Muscle layer of duodenum (tissue), 2 donors: ENCODE measurements at regions not wholly inside any gene's neighbourhood (a gene's known extent, or its start where the extent isn't known, plus 50 kb on each side); places are given as distances from the start of the nearest gene placed in this dataset.

Experiments
- H3K27ac ChIP-seq: one replicate; pipeline ENCODE4 v1.7.0; 2013; ENCODE audit warnings: mild to moderate bottlenecking, low read length
- H3K27me3 ChIP-seq: one replicate; pipeline ENCODE4 v1.7.0; 2013; ENCODE audit warnings: low read depth, mild to moderate bottlenecking, control low read depth, low read length
- H3K36me3 ChIP-seq, 2 donors: one replicate each; pipeline ENCODE4 v1.7.0; 2013; ENCODE audit warnings: low read length in 2 of 2, control low read depth in 1 of 2, mild to moderate bottlenecking in 1 of 2; ENCODE audit not compliant: insufficient read depth in 2 of 2, control insufficient read depth in 1 of 2
- H3K4me1 ChIP-seq, 2 donors: one replicate each; pipeline ENCODE4 v1.7.0; 2013; ENCODE audit warnings: low read length in 2 of 2, mild to moderate bottlenecking in 2 of 2, control low read depth in 1 of 2, moderate library complexity in 1 of 2; ENCODE audit not compliant: insufficient read depth in 2 of 2, control insufficient read depth in 1 of 2
- H3K4me3 ChIP-seq, 2 donors: one replicate each; pipeline ENCODE4 v1.7.0; 2013; ENCODE audit warnings: low read length in 2 of 2, low read depth in 1 of 2, mild to moderate bottlenecking in 1 of 2
- H3K9me3 ChIP-seq, 2 donors: one replicate each; pipeline ENCODE4 v1.7.0; 2013; ENCODE audit warnings: low read length in 2 of 2, control low read depth in 1 of 2, mild to moderate bottlenecking in 1 of 2; ENCODE audit not compliant: control insufficient read depth in 1 of 2
- donor health status: healthy.

DNA sequence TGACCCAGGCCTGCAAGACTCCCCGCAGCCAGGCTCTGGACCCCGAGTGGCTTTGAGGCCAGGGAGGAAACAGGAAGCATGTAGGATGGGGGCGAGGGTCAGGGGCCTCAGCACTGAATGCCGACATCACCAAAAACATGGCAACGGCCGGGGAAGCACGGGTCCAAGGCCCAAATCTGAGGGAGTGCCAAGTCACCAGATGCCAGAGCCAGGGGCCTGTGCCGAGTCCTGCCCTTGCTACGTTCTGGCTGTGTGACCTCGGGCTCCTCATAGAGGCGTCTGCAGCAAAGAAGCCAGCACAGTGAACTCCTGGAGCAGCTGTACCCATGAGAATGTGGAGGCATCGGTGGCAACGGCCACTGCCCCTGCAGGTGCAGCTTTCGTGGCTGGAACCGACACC, 420.7 kb downstream of the CTTN start:
- H3K4me3 ChIP-seq = no peak overlapping the region
- no peak overlapping the region for H3K27ac ChIP-seq
- H3K27me3 ChIP-seq = no peaks in the 10 kb centered on the region
- no peaks in the 10 kb centered on the region for H3K9me3 ChIP-seq
- no peaks in the 10 kb centered on the region for H3K4me1 ChIP-seq
- no peaks in the 10 kb centered on the region for H3K36me3 ChIP-seq

- Histone ChIP-seq H3K9me3 (no peaks in the 10 kb centered on the region), H3K36me3 (no peaks in the 10 kb centered on the region), H3K27ac (no peak overlapping the region), H3K27me3 (no peaks in the 10 kb centered on the region), H3K4me3 (no peak overlapping the region), H3K4me1 (no peaks in the 10 kb centered on the region)
Measured at GRCh38 chr11:70820311-70820710, 422.0 kb downstream of the CTTN start.

DNA sequence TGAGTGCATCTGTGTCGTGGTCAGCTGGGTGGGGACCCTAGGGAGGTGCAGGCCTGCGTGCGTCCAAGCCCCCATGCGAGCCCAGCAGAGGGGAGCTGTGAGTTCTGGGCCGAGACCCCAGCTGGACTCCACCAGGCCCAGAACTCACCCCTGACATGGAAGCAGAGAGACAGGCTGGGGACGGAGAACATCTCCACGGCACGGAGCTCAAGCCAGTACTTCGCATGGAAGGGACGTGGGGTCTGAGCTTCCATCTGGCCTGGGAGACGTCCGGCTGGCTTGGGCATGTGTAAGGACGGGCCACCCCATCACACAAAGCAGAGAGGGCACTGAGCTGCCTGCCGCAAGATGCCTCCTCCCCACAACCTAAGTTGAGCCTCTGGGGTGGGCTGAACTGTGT, 422.4 kb downstream of the CTTN start:
- H3K36me3 ChIP-seq = no peaks in the 10 kb centered on the region
- no peaks in the 10 kb centered on the region for H3K27me3 ChIP-seq
- H3K4me1 ChIP-seq = no peaks in the 10 kb centered on the region
- no peaks in the 10 kb centered on the region for H3K9me3 ChIP-seq
- no peak overlapping the region for H3K27ac ChIP-seq
- H3K4me3 ChIP-seq = no peak overlapping the region

- Histone ChIP-seq H3K4me1 (peaks cover 0 to 11% of the 10 kb centered on the region in 2 donors), H3K36me3 (no peaks in the 10 kb centered on the region), H3K27me3 (no peaks in the 10 kb centered on the region), H3K4me3 (no peak overlapping the region), H3K27ac (no peak overlapping the region), H3K9me3 (no peaks in the 10 kb centered on the region)
Measured at GRCh38 chr11:70823771-70824170, 425.4 kb downstream of the CTTN start.

GRCh38 chr11:70824605-70825245, 426.4 kb downstream of the CTTN start:
- Histone ChIP-seq H3K36me3 (no peaks in the 10 kb centered on the region), H3K27ac (no peak overlapping the region), H3K27me3 (no peaks in the 10 kb centered on the region), H3K9me3 (no peaks in the 10 kb centered on the region), H3K4me1 (peaks cover 0 to 11% of the 10 kb centered on the region in 2 donors), H3K4me3 (no peak overlapping the region)

GRCh38 chr11:70825893-70826540, 426.4 kb downstream of the SHANK2 start:
- no peaks in the 10 kb centered on the region for H3K36me3 ChIP-seq
- no peaks in the 10 kb centered on the region for H3K27me3 ChIP-seq
- H3K4me1 ChIP-seq = peaks cover 0 to 11% of the 10 kb centered on the region in 2 donors
- H3K4me3 ChIP-seq = peak overlapping the region in 1 of 2 donors; percentile 63
- H3K9me3 ChIP-seq = no peaks in the 10 kb centered on the region
- H3K27ac ChIP-seq = no peak overlapping the region

GRCh38 chr11:70826541-70827335, 425.6 kb downstream of the SHANK2 start:
- Histone ChIP-seq H3K9me3 (no peaks in the 10 kb centered on the region), H3K36me3 (no peaks in the 10 kb centered on the region), H3K27ac (no peak overlapping the region), H3K4me1 (peaks cover 0 to 11% of the 10 kb centered on the region in 2 donors), H3K4me3 (peak overlapping the region in 1 of 2 donors; percentile 63), H3K27me3 (no peaks in the 10 kb centered on the region)

DNA sequence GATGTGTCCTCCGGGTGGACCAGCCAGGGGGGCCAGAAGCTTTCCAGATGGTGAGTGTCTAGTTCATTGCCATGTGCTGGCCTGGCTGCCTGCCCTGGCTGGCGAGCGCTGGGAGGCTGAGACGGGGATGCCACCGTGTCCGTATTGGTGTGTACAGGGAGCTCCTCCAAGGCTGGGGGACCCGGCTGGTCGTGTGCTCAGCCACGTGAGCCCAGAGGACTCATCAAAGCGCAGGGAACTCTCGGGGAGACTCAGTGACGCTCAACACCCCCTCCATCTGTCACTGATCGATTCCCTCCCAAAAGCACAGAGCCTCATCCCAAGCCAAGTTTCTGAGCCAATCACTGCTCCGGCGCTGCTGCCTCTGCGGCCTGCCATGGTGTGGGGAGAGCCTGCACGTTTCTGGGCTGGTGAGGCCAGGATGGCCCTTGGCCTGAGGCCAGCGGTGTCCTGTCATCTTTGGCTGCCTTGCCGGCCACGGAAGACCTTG, 423.7 kb downstream of the SHANK2 start:
- Histone ChIP-seq H3K27ac (no peak overlapping the region), H3K9me3 (no peaks in the 10 kb centered on the region), H3K4me3 (no peak overlapping the region), H3K27me3 (no peaks in the 10 kb centered on the region), H3K4me1 (peaks cover 0 to 11% of the 10 kb centered on the region in 2 donors), H3K36me3 (no peaks in the 10 kb centered on the region)

DNA sequence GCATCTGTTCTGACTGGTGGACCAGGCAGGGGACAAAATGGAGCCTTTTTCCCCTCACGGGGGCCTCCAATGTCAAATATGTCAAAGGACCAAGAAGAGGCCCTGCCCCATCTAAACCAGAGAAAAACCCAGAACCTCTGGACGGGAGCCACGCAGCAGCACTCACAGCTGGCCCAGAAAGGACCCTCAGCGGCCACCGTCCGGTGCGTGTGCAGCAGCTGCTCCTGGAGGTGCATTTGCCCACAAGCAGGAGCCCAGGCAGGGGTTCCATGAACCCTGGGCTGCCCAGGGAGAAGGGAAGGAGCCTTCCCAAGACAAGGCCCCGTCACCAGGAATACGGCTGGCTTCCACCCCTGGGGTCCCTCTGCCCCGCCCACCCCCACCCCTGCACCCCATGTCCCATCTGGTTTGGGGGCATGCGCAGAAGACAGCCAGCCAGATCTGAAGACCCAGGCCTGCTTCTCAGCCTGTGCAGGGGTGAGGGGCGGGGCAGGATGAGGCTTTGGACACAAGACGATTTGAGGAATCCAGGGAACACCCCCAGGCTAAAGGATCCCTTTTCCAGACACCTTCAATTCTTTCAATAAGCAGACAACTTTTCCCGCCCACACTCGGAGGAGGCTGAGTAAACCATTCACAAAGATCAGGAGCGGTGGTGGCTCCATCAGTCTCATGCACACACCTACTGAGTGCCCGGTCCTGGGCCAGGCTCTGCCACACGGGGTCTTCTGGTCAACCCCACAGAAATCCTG, 423.1 kb downstream of the SHANK2 start:
- no peak overlapping the region for H3K27ac ChIP-seq
- peaks cover 0 to 11% of the 10 kb centered on the region in 2 donors for H3K4me1 ChIP-seq
- no peaks in the 10 kb centered on the region for H3K27me3 ChIP-seq

GRCh38 chr11:70829886-70830272, 422.5 kb downstream of the SHANK2 start:
- Histone ChIP-seq H3K27me3 (no peaks in the 10 kb centered on the region), H3K4me3 (no peak overlapping the region), H3K36me3 (no peaks in the 10 kb centered on the region), H3K9me3 (no peaks in the 10 kb centered on the region), H3K4me1 (peaks cover 0 to 11% of the 10 kb centered on the region in 2 donors), H3K27ac (no peak overlapping the region)

More for the DNA sequence above, 423.1 kb downstream of the SHANK2 start:
- no peaks in the 10 kb centered on the region for H3K9me3 ChIP-seq
- H3K4me3 ChIP-seq = no peak overlapping the region
- no peaks in the 10 kb centered on the region for H3K36me3 ChIP-seq

DNA sequence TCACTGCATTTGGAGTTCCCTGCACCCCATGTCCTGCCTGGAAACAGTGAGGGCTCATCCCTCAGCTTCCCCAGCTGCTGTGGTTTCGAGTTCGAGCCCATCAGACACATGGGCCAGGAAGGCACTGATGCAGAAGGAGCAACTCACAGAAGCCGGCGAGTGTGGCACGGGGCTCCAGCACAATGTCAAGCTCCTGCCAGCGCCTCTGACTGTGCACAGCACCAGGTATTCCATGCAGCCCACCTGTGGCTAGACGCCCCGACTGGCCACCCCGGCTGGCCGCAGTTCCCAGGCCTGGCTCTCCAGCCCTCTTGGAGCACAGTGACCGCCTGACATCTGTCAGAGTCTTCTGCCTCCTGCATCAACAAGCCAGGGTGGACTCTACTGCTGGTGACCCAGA, 419.4 kb downstream of the SHANK2 start:
- Histone ChIP-seq H3K9me3 (peaks cover 0 to 1% of the 10 kb centered on the region in 2 donors), H3K27ac (no peak overlapping the region), H3K4me3 (no peak overlapping the region), H3K4me1 (no peaks in the 10 kb centered on the region), H3K36me3 (no peaks in the 10 kb centered on the region), H3K27me3 (no peaks in the 10 kb centered on the region)
